ENCODE measurements at regions not wholly inside any gene's neighbourhood (a gene's known extent, or its start where the extent isn't known, plus 50 kb on each side); places are given as distances from the start of the nearest gene placed in this dataset.

DNA sequence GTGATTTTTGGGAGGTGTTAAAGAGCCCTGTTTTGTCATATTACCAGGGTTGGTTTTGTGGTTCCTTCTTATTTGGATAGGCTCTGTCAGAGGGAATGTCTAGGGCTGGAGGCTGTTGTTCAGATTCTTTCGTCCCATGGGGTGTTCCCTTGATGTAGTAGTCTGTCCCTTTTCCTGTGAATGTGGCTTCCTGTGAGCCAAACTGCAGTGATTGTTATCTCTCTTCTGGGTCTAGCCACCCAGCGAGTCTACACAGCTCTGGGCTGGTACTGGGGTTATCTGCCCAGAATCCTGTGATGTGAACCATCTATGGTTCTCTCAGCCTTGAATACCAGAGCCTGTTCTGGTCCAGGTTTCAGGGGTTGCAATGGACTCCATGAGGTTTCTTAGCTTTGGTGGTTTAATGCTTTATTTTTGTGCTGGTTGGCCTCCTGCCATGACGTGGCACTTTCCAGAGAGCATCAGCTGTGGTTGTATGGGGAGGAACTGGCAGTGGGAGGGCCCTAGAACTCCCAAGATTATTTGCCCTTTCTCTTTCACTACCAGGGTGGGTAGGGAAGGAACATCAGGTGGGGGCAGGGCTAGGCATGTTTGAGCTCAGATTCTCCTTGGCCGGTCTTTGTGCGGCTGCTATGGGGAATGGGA is 78.8 kb downstream of the SPRY2 start:
- no peaks in the 10 kb centered on the region for H4K20me1 ChIP-seq (ENCODE audit: insufficient read depth)
- CTCF ChIA-PET, result no interaction called here

More for the DNA sequence above, 78.8 kb downstream of the SPRY2 start:
- BruUV-seq (replicated peaks), result no TSS peak
- no peak overlapping the region for H3K4me2 ChIP-seq (ENCODE audit: low read length)
- no peaks in the 10 kb centered on the region for H3K9me3 ChIP-seq (ENCODE audit: control insufficient read depth in 1 of 2, insufficient read depth in 1 of 2, low read depth in 1 of 2, low read length in 2 of 2)
- no peaks in the 10 kb centered on the region for H3K4me1 ChIP-seq (ENCODE audit: control insufficient read depth in 1 of 2, insufficient read depth in 2 of 2, low read length in 2 of 2)
- DNase-seq (ENCODE audit: low read depth, low spot score) (no peak), ATAC-seq (no peak)
- no peak overlapping the region for H3K9ac ChIP-seq (ENCODE audit: low read length)
- TF ChIP-seq SP1 (IDR thresholded peaks at IDR 0.05; ENCODE audit: low read depth) (no peak), RAD21 (IDR thresholded peaks at IDR 0.05; ENCODE audit: low read depth) (no peak), JUND (IDR thresholded peaks at IDR 0.05) (no peak), EGR1 (IDR thresholded peaks at IDR 0.05; ENCODE audit: low read depth) (no peak), EZH2 (IDR thresholded peaks at IDR 0.05) (no peak), ZNF274 (IDR thresholded peaks at IDR 0.05; ENCODE audit: low read depth, low read length) (no peak), TCF7L2 (IDR thresholded peaks at IDR 0.05; ENCODE audit: borderline replicate concordance, extremely low read depth, insufficient read depth, insufficient read length) (no peak), ZFX (IDR thresholded peaks at IDR 0.05) (no peak), POLR2AphosphoS5 (IDR thresholded peaks at IDR 0.05; ENCODE audit: low read depth, low read length) (no peak), EZH2phosphoT487 (IDR thresholded peaks at IDR 0.05; ENCODE audit: borderline replicate concordance) (no peak), CEBPB (IDR thresholded peaks at IDR 0.05; ENCODE audit: low read depth) (no peak), POLR2A (IDR thresholded peaks at IDR 0.05; ENCODE audit: borderline replicate concordance, extremely low read depth, insufficient read depth, insufficient read length) (no peak), FOSL1 (IDR thresholded peaks at IDR 0.05; ENCODE audit: low read depth) (no peak), SIN3A (IDR thresholded peaks at IDR 0.05; ENCODE audit: low read depth) (no peak), ELF1 (IDR thresholded peaks at IDR 0.05; ENCODE audit: borderline replicate concordance, low read depth) (no peak)
- TF ChIP-seq, protein P1, sequence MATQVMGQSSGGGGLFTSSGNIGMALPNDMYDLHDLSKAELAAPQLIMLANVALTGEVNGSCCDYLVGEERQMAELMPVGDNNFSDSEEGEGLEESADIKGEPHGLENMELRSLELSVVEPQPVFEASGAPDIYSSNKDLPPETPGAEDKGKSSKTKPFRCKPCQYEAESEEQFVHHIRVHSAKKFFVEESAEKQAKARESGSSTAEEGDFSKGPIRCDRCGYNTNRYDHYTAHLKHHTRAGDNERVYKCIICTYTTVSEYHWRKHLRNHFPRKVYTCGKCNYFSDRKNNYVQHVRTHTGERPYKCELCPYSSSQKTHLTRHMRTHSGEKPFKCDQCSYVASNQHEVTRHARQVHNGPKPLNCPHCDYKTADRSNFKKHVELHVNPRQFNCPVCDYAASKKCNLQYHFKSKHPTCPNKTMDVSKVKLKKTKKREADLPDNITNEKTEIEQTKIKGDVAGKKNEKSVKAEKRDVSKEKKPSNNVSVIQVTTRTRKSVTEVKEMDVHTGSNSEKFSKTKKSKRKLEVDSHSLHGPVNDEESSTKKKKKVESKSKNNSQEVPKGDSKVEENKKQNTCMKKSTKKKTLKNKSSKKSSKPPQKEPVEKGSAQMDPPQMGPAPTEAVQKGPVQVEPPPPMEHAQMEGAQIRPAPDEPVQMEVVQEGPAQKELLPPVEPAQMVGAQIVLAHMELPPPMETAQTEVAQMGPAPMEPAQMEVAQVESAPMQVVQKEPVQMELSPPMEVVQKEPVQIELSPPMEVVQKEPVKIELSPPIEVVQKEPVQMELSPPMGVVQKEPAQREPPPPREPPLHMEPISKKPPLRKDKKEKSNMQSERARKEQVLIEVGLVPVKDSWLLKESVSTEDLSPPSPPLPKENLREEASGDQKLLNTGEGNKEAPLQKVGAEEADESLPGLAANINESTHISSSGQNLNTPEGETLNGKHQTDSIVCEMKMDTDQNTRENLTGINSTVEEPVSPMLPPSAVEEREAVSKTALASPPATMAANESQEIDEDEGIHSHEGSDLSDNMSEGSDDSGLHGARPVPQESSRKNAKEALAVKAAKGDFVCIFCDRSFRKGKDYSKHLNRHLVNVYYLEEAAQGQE (IDR thresholded peaks at IDR 0.05; ENCODE audit: low read depth), result no peak
- TF ChIP-seq, protein P2, sequence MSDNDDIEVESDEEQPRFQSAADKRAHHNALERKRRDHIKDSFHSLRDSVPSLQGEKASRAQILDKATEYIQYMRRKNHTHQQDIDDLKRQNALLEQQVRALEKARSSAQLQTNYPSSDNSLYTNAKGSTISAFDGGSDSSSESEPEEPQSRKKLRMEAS (IDR thresholded peaks at IDR 0.05), result no peak
- TF ChIP-seq, protein P3, sequence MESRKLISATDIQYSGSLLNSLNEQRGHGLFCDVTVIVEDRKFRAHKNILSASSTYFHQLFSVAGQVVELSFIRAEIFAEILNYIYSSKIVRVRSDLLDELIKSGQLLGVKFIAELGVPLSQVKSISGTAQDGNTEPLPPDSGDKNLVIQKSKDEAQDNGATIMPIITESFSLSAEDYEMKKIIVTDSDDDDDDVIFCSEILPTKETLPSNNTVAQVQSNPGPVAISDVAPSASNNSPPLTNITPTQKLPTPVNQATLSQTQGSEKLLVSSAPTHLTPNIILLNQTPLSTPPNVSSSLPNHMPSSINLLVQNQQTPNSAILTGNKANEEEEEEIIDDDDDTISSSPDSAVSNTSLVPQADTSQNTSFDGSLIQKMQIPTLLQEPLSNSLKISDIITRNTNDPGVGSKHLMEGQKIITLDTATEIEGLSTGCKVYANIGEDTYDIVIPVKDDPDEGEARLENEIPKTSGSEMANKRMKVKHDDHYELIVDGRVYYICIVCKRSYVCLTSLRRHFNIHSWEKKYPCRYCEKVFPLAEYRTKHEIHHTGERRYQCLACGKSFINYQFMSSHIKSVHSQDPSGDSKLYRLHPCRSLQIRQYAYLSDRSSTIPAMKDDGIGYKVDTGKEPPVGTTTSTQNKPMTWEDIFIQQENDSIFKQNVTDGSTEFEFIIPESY (IDR thresholded peaks at IDR 0.05; ENCODE audit: extremely low read depth, insufficient replicate concordance, low read length), result no peak
- TF ChIP-seq, protein P4, sequence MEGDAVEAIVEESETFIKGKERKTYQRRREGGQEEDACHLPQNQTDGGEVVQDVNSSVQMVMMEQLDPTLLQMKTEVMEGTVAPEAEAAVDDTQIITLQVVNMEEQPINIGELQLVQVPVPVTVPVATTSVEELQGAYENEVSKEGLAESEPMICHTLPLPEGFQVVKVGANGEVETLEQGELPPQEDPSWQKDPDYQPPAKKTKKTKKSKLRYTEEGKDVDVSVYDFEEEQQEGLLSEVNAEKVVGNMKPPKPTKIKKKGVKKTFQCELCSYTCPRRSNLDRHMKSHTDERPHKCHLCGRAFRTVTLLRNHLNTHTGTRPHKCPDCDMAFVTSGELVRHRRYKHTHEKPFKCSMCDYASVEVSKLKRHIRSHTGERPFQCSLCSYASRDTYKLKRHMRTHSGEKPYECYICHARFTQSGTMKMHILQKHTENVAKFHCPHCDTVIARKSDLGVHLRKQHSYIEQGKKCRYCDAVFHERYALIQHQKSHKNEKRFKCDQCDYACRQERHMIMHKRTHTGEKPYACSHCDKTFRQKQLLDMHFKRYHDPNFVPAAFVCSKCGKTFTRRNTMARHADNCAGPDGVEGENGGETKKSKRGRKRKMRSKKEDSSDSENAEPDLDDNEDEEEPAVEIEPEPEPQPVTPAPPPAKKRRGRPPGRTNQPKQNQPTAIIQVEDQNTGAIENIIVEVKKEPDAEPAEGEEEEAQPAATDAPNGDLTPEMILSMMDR (IDR thresholded peaks at IDR 0.05 in 2 of 3, conservative IDR thresholded peaks at IDR 0.05 in 1 of 3; ENCODE audit: borderline replicate concordance in 1 of 3, insufficient read depth in 1 of 3, low read depth in 2 of 3, low read length in 2 of 3), result no peak
- H2AFZ ChIP-seq (ENCODE audit: low read depth, low read length, poor library complexity, severe bottlenecking), result no peak overlapping the region
- no peaks in the 10 kb centered on the region for H3K36me3 ChIP-seq (ENCODE audit: control insufficient read depth in 1 of 2, insufficient read depth in 2 of 2, low read length in 2 of 2)
- H3K27me3 ChIP-seq (ENCODE audit: insufficient read depth, low read length), result no peaks in the 10 kb centered on the region
- ChIA-PET POLR2A (no interaction called here), RAD21 (ENCODE audit: low non-redundant PET in 1 of 2, low total read pairs in 2 of 2, uncharacterized antibody in 2 of 2, unreplicated experiment in 2 of 2) (no interaction called here)
- no peak overlapping the region for H3K27ac ChIP-seq (ENCODE audit: low read depth, low read length)
- intact Hi-C loops (cut with micrococcal nuclease), result no loop called here
- H3K9me2 ChIP-seq (ENCODE audit: insufficient read depth), result no peaks in the 10 kb centered on the region
- no peaks in the 10 kb centered on the region for H3K79me2 ChIP-seq (ENCODE audit: insufficient read depth, low read length)
- H3K4me3 ChIP-seq (replicated peaks in 1 of 2; ENCODE audit: low read depth in 1 of 2, low read length in 2 of 2), result no peak overlapping the region
